Epithelial cell of prostate (primary cell): ENCODE measurements at regions not wholly inside any gene's neighbourhood (a gene's known extent, or its start where the extent isn't known, plus 50 kb on each side); places are given as distances from the start of the nearest gene placed in this dataset.

Experiments
- DNase-seq: peaks from one replicate; pipeline ENCODE4 v3.0.0-alpha.2; 2011; ENCODE audit warnings: low read depth, low spot score
- H3K27ac ChIP-seq: fragments of 450-650 bp; 2 replicates; pipeline ENCODE4 v1.5.1; 2017; ENCODE audit warnings: mild to moderate bottlenecking

DNA sequence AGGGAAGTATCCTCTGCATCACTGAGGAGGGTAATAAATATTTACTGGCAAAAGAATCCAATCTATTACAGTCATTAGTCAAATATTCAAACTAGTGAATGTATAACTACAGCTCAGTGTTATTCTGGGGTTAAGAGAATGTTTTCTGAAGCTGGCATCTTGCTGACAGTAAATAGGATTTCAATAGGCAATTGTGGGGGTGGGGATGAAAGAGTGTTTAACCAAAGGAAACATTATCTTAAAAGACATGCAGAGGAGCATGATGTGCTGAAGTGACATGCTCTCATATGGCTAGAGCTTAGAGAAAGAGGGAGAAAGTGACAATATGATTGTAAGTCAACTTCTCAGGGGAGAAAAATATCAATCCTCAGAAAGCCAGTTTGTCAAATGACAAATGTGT, 618.4 kb upstream of the RIOK2 start:
- DNase-seq = no peak
- no peak overlapping the region for H3K27ac ChIP-seq

DNA sequence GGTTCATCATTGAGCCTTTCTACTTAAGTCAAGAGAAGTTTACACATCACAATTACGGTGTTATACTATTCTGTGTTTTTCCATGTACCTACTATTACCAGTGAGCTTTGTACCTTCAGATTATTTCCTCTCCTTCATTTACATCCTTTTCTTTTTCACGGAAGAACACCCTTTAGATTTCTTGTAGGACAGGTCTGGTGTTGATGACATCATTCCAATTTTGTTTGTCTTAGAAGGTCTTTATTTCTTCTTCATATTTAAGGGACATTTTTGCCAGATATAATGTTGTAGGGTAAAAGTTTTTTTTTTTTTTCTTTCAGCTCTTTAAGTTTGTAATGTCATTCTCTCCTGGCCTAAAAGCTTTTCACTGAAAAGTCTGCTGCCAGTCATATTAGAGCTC, 637.1 kb upstream of the RIOK2 start:
- H3K27ac ChIP-seq = no peak overlapping the region

DNA sequence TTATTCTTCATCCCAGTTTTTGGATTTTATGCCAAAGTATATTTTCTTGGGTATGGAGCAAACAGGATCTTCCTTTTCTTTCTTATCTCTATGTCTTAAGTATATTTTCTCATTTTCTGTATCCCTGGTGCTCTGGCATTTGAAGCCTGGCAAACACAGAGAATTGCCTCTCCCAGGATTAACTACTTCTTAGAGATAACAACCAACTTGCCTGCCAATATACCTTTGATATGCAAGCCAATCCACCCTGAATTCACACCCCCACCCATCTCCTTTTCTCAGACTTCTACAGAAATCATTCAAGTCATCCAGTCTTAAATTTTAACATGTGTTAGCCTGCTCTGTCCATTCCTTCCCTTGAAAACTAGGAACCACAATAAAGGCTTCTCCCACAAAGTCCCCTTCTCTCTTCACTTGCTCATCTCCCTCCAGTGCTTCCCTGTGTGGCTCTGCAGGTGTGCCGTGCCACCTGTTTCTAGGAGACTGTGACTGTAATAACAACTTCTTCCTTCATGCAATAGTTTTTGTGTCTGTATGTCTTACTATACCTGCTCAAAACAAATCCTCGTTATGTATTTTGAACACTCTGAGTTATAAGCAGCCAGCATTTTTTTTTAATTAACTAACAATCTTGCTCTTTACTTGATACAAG, 649.7 kb upstream of the RIOK2 start:
- DNase-seq = no peak
- no peak overlapping the region for H3K27ac ChIP-seq

More for the DNA sequence above, 637.1 kb upstream of the RIOK2 start:
- DNase-seq = no peak

DNA sequence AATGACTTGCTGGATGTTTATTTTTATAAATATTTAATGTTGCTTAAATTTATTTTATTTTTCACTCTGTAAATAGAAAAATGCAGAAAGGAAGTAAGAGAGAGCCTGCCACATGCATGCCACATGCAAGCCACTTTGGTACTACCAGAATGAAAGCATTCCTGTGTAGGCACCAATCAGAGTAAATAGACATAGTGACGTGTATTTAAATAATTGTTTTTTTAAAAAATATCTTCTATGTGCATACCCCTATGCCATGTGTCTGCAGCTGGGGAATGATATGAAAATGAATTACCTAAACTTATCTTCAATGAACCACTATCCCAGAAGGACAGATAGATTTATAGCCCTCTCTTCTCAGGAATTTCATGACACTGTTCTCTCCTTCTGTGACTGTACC, 651.5 kb upstream of the RIOK2 start:
- DNase-seq = no peak
- no peak overlapping the region for H3K27ac ChIP-seq

DNA sequence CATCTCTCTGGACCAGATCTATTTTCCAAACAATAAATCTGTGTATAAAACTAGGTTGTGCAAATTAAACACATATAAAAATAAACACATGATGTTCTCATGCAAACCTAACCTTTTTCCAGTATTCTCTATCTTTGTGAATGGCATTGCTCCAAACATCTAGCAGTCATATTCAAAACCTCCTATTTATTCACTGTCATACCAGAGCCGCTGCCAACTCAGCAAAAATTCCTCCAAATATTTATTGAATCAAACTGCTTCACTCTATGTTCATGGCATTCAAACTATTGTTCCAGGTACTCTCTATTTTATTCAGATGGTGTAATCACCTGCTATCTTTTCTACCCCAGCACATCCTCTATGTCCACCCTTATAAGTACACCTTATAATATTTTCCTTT, 652.1 kb upstream of the RIOK2 start:
- no peak for DNase-seq

DNA sequence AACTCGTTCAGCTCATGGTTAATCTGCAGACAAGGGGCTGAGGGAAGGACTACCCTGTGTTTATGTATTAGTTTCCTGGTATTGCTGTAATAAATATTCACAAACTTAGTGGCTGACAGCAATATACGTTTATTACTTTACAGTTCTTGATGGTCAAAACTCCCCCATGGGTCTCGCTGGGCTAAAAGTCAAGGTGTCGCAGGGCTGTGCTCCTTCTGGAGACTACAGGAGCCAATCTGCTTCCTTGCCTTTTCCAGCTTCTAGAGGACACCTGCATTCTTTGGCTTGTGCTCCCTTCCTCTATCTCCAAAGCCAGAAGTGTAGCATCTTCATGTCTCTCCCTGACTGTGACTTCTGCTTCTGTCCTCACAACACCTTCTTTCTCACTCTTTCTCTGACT, 653.8 kb upstream of the RIOK2 start:
- no peak overlapping the region for H3K27ac ChIP-seq
- no peak for DNase-seq

More for the DNA sequence above, 652.1 kb upstream of the RIOK2 start:
- no peak overlapping the region for H3K27ac ChIP-seq

DNA sequence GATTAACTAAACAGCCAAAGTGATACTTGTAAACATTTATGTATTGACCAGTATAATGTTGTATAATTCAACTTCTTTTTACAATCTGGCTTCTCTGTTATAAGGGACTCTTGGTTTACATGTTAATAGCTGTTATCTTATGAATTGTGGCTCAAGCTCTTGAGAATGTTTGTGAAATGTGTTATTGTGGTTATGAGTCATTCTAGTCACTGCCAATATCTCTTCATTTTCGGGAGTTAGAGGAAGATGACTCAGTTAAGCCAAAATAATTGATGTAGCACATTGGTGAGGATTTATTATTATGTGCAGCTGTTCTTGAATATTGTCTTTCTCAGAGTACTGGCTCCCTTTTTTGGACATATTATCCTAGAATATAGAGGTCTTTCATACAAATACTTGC, 655.2 kb upstream of the RIOK2 start:
- DNase-seq = peak; percentile 70
- H3K27ac ChIP-seq = no peak overlapping the region

DNA sequence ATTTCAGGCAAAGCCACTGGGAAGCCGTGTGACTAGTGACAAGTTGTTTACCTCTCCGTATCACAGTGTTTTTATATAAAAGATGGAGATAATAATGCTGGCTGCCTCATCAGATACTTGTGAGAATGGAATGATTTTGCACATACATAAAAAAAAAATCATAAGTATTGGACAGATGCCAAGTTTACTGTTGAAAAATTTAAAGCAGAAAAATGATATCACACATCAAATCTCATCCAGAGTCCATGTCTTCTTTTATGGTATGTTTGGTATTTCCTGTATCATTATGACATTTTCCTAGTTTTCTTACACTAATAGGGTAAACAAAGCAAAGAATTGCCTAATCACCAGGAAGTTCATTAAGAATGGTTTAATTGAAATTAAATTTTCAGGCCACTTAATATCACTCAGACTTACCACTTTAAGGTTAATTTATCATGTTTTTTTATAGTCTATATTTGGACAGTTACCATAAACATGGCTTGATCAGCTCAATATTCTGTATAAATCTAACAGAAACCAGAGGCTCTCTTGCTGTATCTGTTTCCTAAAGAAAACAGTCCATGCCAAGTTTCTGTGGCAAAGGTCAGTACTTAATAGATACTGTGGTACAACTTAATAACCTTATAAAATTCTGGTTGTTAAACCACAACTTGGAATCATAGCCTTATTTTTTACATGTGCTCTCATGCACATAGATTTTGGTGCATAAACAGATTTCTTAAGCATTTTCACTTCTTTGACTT, 656.5 kb upstream of the RIOK2 start:
- H3K27ac ChIP-seq = no peak overlapping the region
- no peak for DNase-seq

DNA sequence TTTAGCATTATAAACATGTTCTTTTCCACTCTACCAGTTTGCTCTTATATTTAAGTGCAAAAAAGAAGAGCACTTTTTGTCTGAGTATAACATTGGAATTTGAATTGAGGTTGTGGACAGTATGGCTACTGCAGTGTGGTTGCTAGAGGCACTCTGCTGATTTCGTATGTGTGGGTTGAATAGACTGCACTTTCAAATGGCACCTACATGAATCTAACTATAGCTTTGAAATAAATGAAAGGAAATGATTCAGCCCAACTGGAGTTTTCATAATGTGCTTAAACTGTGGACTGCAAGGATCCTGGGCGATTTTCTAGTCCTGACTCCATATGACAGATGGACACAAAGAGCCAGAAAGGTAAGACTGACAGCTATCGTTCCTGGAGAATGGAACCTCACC, 657.6 kb upstream of the RIOK2 start:
- H3K27ac ChIP-seq = no peak overlapping the region
- DNase-seq = no peak

DNA sequence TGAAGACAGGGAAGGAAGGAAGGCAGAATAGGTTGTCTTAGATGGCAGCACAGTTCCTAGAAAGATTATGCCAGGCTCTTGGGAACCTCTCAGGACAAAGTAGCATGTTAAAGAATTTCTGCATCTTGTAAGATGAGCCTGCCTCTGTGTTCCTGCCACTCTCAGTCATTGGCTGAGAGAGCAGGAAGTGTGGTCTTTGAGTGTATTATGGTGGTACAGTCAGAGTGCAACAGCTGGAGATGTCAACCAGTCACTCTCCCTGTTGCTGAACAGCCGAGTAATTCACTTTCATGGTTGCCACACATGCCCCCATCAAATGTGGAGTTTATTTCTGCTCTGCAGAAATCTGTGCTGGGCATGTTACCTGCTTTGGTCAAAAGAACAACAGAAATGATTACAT, 659.6 kb upstream of the RIOK2 start:
- DNase-seq = no peak
- no peak overlapping the region for H3K27ac ChIP-seq

DNA sequence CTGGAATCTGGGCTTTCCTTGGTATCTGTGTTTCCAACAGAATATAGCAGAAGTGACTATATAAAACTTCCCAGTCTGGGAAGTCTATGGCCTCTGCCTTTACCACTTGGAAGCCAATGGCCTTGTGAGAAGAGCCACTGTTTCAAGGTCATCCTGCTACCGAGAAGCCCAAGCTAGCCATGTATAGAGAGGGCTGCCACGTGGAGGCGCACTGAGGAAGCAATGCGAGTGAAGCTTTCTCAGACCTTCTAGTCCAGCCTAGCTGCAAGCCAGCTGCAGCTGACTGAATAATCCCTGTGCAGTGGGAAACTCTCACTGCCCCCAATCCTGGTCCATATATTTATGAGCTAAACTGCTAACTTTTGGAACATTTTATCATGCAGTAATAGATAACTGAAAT, 661.8 kb upstream of the RIOK2 start:
- DNase-seq = no peak
- no peak overlapping the region for H3K27ac ChIP-seq

DNA sequence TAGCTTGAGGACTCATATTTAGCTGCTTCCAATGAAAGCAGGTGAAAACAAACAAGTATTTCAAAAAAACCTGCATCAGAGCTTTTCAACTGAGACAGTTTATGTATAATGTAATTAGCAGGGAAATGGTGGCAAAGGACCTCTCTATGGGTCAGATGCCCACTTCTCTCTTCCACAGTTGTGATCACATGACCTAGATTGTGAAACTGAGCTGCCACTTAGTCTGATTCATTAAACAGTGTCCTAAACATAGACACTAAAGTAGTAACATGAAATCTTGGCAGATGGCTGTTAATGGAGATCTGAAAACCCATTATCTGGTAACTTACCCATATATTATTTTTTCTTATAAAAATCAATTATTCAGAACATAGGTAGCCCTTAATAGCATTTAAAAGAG, 663.6 kb upstream of the RIOK2 start:
- no peak overlapping the region for H3K27ac ChIP-seq
- no peak for DNase-seq

DNA sequence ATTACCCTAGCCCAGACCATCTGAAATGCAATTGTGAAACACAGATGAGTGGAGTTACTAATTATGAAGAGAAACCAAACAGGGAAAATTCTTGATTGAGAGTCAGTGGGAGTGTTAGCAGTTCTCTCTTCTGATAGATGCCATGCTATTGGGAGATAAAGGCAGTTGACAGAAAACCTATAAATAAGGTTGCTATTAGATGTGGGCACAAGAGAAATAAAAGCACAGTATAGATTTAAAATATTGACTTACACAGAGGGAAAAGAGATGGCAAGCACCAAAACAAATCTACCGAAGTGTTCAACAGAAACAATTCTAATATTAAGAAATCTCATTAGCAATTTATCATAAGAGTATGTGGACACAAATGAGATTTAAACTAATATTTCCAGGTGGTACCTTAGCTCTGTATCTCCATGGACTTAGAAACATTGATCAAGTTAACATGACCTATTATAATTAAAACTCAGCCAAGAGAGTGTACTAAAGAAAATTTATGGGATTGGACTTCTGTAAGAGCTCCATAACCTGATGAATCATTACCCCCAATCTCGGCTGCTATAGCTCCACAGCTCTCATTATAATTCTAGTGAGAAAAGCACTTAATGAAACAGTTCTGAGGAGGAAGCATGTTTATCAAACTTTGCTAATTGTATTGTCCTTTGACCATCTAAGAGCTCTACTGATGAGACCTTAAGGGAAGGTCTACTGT, 665.0 kb upstream of the RIOK2 start:
- DNase-seq = no peak
- H3K27ac ChIP-seq = no peak overlapping the region

DNA sequence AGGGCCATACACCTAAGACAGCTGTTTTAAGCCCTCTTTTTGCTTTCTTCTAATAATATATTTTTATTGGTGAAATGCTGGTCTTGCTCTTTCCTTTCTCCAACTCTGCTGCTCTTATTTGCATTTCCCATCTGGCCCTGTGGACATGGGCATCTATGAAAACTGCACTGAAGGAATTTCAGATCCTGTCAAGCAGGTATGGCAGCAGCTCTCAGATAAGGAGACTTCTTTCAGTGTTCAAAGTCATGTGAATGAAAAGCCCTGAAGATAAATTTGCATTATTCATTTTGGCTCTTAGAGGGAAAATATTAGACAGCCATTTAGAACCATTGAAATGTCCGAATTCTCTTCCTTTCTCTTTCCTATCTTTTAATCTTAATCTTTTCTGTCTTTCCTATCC, 668.0 kb upstream of the RIOK2 start:
- H3K27ac ChIP-seq = no peak overlapping the region
- no peak for DNase-seq

DNA sequence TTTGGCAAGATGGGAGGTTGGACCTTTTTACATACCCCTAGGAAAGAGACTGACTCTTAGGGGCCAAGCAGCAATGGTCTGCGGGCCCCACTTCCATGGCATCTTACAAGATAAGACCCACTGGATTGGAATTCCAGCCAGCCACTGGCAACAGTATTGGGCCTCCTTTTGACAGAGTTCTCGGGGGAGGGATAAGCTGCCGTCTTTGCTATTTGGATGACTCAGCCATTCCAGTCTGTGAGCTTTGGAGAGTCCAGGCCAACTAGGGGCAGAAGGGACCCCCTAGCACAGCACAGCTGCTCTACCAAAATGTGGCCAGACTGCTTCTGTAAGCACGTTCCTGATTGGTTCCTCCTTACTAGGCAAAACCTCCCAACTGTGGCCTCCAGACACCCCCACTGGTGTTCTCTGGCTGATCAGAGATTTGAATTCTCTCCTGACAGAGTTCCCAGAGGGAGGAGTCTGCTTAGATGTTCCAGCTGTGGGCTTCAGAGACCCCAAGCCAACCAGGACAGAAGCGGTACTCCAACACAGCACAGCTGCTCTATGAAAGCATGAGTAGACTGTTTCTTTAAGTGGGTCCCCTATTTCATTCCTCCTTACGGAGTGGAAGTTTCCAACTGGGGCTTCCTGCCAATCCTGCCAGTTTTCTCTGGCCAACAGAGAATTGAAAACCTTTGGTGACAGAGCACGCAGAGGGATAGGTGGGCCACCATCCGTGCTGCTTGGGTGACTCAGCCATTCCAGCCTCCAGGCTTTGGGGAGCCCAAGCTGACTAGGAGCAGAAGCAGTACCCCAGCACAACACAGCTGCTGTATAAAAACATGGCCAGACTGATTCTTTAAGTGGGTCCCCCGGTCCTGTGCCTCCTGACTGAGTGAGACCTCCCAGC, 672.1 kb upstream of the RIOK2 start:
- DNase-seq = no peak
- no peak overlapping the region for H3K27ac ChIP-seq

DNA sequence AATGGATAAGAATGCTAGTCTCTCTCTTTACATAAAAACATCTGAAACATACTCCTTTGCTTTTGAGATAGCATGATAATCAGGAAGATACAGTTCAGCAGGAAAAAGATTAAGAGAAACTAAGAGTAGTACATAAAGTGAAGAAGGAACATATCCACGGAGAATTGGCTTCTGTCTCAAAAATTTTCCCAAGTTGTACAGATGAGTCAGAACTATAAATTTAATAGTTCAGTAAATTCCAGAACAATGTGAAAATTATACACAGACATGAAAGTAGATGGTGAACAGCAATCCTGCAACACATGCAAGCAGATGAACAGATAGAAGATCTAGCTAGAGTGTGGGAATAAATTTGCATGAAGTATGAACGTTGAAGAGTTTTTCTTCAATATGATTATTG, 691.4 kb upstream of the RIOK2 start:
- DNase-seq = no peak
- H3K27ac ChIP-seq = no peak overlapping the region

DNA sequence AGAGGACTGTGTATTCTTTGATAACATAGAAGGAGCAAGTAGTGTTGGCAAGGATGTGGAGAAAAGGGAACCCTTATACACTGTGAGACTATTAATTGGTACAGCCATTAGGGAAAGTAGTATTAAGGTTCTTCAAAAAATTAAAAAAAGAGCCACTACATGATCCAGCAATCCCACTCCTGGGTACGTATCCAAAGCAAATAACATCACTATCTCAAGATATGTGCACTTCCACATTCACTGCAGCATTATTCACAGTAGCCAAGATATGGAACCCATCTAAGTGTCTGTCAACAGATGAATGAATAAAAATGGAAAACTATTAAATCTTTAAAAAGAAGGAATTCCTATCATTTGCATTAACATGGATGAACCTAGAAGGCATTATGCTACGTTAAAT, 693.2 kb upstream of the RIOK2 start:
- H3K27ac ChIP-seq = no peak overlapping the region
- no peak for DNase-seq

DNA sequence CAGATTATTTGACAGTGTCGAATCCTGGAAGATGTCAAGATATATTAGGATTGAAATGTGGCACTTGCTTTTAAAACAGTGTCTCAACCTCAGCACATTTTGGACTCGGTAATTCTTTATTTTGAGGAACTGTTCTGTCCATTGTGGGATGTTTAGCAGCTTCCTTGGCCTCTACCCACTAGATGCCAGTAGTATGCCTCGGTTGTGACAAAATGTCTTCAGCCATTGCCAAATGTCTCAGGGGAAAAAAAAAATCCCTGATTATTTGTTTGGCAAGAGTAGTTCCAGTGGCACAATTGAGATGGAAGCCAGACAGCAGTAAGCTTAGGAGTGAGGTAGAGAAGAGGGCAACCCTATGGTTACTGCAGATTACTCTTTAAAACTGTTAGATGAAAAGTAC, 694.5 kb upstream of the RIOK2 start:
- no peak overlapping the region for H3K27ac ChIP-seq
- no peak for DNase-seq

DNA sequence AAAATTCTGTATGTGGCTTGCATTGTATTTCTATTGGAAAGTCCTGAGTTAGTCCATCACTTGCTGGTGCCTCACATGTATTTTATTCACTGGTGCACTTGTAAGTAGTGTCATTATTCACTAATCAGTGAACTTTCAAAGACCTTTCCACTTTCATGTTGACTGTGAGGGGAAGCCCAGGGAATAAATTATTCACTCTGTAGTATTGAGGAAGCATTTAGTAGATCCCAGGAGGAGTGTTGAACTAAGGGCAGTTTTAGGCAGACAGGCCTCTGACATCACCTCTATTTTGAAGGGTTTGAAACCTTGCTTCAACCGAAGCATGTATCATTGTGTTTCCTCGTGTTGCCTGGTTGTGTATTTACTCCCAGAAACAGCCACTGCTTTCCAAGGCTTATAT, 705.4 kb upstream of the RIOK2 start:
- DNase-seq = no peak

DNA sequence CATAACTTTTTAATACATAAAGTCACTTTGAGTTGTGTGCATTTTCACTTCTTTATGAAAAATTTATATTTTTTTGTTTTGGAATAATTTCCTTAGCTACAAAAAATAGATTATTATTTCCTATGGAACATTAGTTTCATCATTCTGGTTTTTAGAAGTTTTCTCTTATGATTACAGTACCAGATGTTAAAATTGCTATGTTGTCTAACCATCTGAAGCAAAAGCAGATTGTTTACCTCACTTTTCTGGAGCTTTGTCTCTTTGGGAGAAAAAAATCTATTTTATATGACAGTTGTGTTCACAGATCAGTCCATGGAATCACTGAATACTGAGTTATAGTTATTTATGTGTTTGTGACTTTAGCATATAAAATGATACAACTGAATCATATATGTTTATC, 708.9 kb upstream of the RIOK2 start:
- DNase-seq = no peak
- H3K27ac ChIP-seq = no peak overlapping the region

More for the DNA sequence above, 705.4 kb upstream of the RIOK2 start:
- H3K27ac ChIP-seq = no peak overlapping the region

DNA sequence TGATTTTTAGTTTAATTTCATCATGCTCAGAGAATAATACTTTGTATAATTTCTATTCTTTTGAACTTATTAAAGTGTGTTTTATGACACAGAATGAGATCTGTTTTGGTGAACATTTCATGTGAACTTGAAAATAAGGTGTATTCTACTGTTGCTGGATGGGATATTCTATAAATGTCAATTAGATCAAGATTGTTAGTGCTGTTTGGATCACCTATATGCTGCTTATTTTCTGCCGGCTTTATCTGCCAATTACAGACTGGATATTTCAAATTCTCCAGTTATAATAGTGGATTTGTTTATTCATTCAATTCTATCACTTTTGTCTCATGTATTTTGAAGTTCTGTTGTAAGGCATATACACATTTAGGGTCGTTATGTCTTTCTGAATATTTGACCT, 720.7 kb upstream of the RIOK2 start:
- no peak overlapping the region for H3K27ac ChIP-seq
- DNase-seq = no peak
